ENCODE measurements at regions not wholly inside any gene's neighbourhood (a gene's known extent, or its start where the extent isn't known, plus 50 kb on each side); places are given as distances from the start of the nearest gene placed in this dataset.

DNA sequence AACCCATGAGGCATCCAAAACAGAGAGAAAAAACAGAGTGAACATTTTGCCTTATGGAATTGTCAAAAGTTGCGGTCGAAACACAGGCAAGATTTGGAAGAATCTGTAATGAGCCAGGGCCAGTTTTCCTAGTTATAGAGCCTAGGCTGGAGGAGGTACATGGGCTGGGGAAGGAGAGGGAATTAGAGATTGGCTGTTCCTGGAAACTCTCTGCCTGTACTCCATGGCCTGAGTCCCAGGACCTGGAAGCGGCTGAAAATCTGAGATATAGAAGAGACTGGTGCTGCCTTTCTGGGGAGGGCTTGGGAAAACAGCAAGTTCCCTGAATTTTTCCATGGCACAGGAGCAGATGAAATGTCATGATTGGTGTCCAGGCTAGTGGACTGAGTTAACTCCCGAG lies 122.8 kb upstream of the KLF12 start:
- no peak for TF ChIP-seq EZH2 (IDR thresholded peaks at IDR 0.05; ENCODE audit: borderline replicate concordance)
- TF ChIP-seq, protein P1, sequence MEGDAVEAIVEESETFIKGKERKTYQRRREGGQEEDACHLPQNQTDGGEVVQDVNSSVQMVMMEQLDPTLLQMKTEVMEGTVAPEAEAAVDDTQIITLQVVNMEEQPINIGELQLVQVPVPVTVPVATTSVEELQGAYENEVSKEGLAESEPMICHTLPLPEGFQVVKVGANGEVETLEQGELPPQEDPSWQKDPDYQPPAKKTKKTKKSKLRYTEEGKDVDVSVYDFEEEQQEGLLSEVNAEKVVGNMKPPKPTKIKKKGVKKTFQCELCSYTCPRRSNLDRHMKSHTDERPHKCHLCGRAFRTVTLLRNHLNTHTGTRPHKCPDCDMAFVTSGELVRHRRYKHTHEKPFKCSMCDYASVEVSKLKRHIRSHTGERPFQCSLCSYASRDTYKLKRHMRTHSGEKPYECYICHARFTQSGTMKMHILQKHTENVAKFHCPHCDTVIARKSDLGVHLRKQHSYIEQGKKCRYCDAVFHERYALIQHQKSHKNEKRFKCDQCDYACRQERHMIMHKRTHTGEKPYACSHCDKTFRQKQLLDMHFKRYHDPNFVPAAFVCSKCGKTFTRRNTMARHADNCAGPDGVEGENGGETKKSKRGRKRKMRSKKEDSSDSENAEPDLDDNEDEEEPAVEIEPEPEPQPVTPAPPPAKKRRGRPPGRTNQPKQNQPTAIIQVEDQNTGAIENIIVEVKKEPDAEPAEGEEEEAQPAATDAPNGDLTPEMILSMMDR (IDR thresholded peaks at IDR 0.05; ENCODE audit: poor library complexity) = no peak
